GM12878 (cell line): ENCODE measurements at regions not wholly inside any gene's neighbourhood (a gene's known extent, or its start where the extent isn't known, plus 50 kb on each side); places are given as distances from the start of the nearest gene placed in this dataset.

Source experiments
- ATAC-seq: fragments of 200-7000 bp; cut with Tn5 transposase; 3 replicates; pipeline ENCODE4 v1.9.1; 2020; ENCODE audit warnings: mild to moderate bottlenecking, moderate library complexity
- BruUV-seq: library from RNA; stranded (reverse); fragments of 400-500 nt; replicated peaks from 2 replicates; lab custom pipeline; 2021; lab: Mats Ljungman, UMichigan
- CTCF ChIA-PET: fragments of 300-600 bp; sonication (Branson Sonifier 250); formaldehyde crosslinking; extraction: SDS; loops from one replicate; lab custom pipeline; 2021; ENCODE audit warnings: inconsistent platforms; lab: Yijun Ruan, JAX
- POLR2A ChIA-PET: fragments of 350-600 bp; formaldehyde crosslinking; extraction: SDS; loops from one replicate; lab custom pipeline; 2021; ENCODE audit warnings: inconsistent platforms; lab: Charles Lee
- RAD21 ChIA-PET: fragments of 300-600 bp; sonication (Branson Sonifier 250); formaldehyde crosslinking; loops from one replicate; lab custom pipeline; 2023; ENCODE audit warnings: antibody characterized with exemption; ENCODE audit not compliant: unreplicated experiment; lab: Charles Lee
- SMC1A ChIA-PET: fragments of 300-600 bp; sonication (Branson Sonifier 250); formaldehyde crosslinking; loops from one replicate; lab custom pipeline; 2023; ENCODE audit not compliant: unreplicated experiment, uncharacterized antibody; lab: Charles Lee
- DNase-seq: peaks from one replicate; pipeline ENCODE4 v3.0.0-alpha.2; 2011; ENCODE audit warnings: low read depth, low spot score
- FAIRE-seq: peaks from 3 replicates; lab custom pipeline; 2011; peaks lifted over from hg19 to GRCh38; lab: Jason Lieb, UNC
- H2AFZ ChIP-seq: 2 replicates; pipeline ENCODE4 v1.6.0; 2011; ENCODE audit warnings: low read depth, low read length, control low read depth; ENCODE audit not compliant: control insufficient read depth
- H3K27ac ChIP-seq: 2 replicates; pipeline ENCODE4 v1.5.1; 2011; ENCODE audit warnings: control low read depth; ENCODE audit not compliant: control insufficient read depth, insufficient read depth
- H3K27me3 ChIP-seq, 2 experiments: replicated peaks in 1 of 2; 2 replicates each; pipeline versions ENCODE4 v1.6.0 to v1.6.1; 2011; ENCODE audit warnings: low read length in 1 of 2; ENCODE audit not compliant: control insufficient read depth in 2 of 2, insufficient read depth in 2 of 2
- H3K36me3 ChIP-seq, 2 experiments: 2 replicates each; pipeline ENCODE4 v1.5.1; 2011; ENCODE audit warnings: low read length in 1 of 2; ENCODE audit not compliant: control insufficient read depth in 2 of 2, insufficient read depth in 2 of 2
- H3K4me1 ChIP-seq: 2 replicates; pipeline ENCODE4 v1.6.1; 2011; ENCODE audit warnings: mild to moderate bottlenecking, low read length, moderate library complexity, mixed read lengths; ENCODE audit not compliant: control insufficient read depth, insufficient read depth
- H3K4me2 ChIP-seq: 2 replicates; pipeline ENCODE4 v1.6.0; 2011; ENCODE audit warnings: control low read depth; ENCODE audit not compliant: control insufficient read depth, insufficient read depth
- H3K4me3 ChIP-seq: fragments of 200-600 bp; sonication (generic); 2 replicates; pipeline ENCODE4 v1.5.1; 2016
- H3K79me2 ChIP-seq: 2 replicates; pipeline ENCODE4 v1.6.0; 2011; ENCODE audit warnings: low read length; ENCODE audit not compliant: control insufficient read depth, insufficient read depth
- H3K9ac ChIP-seq: 2 replicates; pipeline ENCODE4 v1.8.0; 2011; ENCODE audit warnings: low read length, control low read depth, mixed read lengths; ENCODE audit not compliant: control insufficient read depth, insufficient read depth
- H3K9me3 ChIP-seq: replicated peaks from 3 replicates; pipeline ENCODE4 v1.5.1; 2011; ENCODE audit warnings: mild to moderate bottlenecking, low read length; ENCODE audit not compliant: control insufficient read depth, insufficient read depth
- H4K20me1 ChIP-seq: 2 replicates; pipeline ENCODE4 v1.6.0; 2011; ENCODE audit not compliant: control insufficient read depth, insufficient read depth
- IKZF1 ChIP-seq: fragments of 450-650 bp; conservative IDR thresholded peaks from 2 replicates; pipeline ENCODE4 v1.6.1; 2017; ENCODE audit warnings: antibody characterized with exemption, mild to moderate bottlenecking
- MLLT1 ChIP-seq: fragments of 450-650 bp; IDR thresholded peaks from 2 replicates; pipeline ENCODE4 v1.6.1; 2016; ENCODE audit warnings: mild to moderate bottlenecking
- NR2C1 ChIP-seq: fragments of 450-650 bp; IDR thresholded peaks from 2 replicates; pipeline ENCODE4 v1.6.1; 2017; ENCODE audit warnings: antibody characterized with exemption, mild to moderate bottlenecking, moderate library complexity
- SMARCA5 ChIP-seq: fragments of 450-650 bp; IDR thresholded peaks from 2 replicates; pipeline ENCODE4 v1.6.1; 2017; ENCODE audit warnings: mild to moderate bottlenecking
- TBL1XR1 ChIP-seq: IDR thresholded peaks from 2 replicates; pipeline ENCODE4 v1.6.1; 2012; ENCODE audit warnings: low read depth, low read length, improper control_type of control experiment
- ZNF217 ChIP-seq: fragments of 450-650 bp; IDR thresholded peaks from 2 replicates; pipeline ENCODE4 v1.6.1; 2017; ENCODE audit warnings: antibody characterized with exemption, mild to moderate bottlenecking
- WGBS: methylation state at CpG from one replicate; pipeline ENCODE4 v1.1.6; 2016; ENCODE audit warnings: low lambda C conversion rate; ENCODE audit not compliant: insufficient replicate concordance, insufficient coverage; ENCODE audit errors: missing lambda C conversion rate; 5-methylcytosine and 5-hydroxymethylcytosine counted together
- in situ Hi-C: fragments of 300-500 bp; cut with MboI; formaldehyde crosslinking; loops from 9 replicates; pipeline ENCODE4 v1.14.3; 2018; ENCODE audit warnings: mixed read lengths
- intact Hi-C: fragments of 100-400 bp; cut with micrococcal nuclease; formaldehyde crosslinking; loops from one replicate; pipeline ENCODE4 v1.14.2; 2022; ENCODE audit not compliant: unreplicated experiment
- TF ChIP-seq, protein P1 (sequence below): fragments of 450-650 bp; IDR thresholded peaks from 2 replicates; pipeline ENCODE4 v1.6.1; 2016; ENCODE audit warnings: mild to moderate bottlenecking, moderate library complexity, borderline replicate concordance

- no peak for TF ChIP-seq NR2C1
Observed at GRCh38 chr10:7480742-7481367, 70.0 kb upstream of the SFMBT2 start (continued).

DNA sequence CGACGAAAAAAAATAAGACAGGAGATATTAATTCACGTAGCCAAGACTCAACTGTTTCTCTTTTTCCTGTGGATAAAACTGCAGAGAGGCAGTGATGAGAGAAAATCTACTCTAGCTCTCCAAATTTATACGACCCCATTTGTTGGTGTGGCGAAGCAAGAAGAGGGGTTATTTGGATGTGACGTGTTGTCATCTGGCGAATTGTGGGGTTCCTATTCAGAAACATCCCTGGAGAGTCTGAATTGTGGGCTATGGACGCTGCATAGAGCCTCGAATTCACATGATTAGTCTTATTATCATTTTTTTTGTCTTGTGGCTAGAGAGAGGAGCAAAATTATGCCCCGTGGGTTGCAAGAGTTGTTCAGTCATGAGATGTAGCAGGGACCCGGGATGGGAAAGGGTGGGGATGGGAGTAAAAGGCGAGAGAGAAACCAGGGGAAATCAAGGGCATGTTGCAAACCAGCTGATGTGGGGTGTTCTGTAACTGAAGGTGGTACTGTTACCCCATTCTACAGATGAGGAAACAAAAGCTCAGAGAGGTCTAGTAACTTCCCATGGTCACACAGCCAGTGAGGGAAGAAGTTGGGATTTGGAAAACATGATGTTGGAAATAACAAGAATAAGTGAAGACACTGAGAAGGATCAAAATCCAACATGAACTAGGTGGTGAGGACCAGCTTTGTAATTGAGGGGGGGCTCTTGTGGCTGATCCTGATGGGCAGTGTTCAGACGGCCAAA is 69.2 kb upstream of the SFMBT2 start:
- Histone ChIP-seq H3K79me2 (no peaks in the 10 kb centered on the region), H3K27ac (peak overlapping the region; percentile 79), H3K9ac (peak overlapping the region; percentile 0; the same call in 1 of the 2 replicates), H3K4me2 (peak overlapping the region; percentile 51), H4K20me1 (no peaks in the 10 kb centered on the region), H3K9me3 (peaks cover 7% of the 10 kb centered on the region; the same call in 2 of the 3 replicates), H2AFZ (peak overlapping the region; percentile 51), H3K4me1 (peaks cover 71% of the 10 kb centered on the region), H3K27me3 (no peaks in the 10 kb centered on the region), H3K36me3 (no peaks in the 10 kb centered on the region), H3K4me3 (peak overlapping the region; percentile 30; the same call in 1 of the 2 replicates)
- intact Hi-C loops: loop anchor here (10.0 kb wide), 1 partner anchor 1205 kb away; no protein-coding TSS in a partner anchor
- TF ChIP-seq ZNF217 (peak; percentile 57; the same call in 1 of the 2 replicates), IKZF1 (0 out of 2 replicates have a peak, but pooled peaks have one; percentile 3), MLLT1 (0 out of 2 replicates have a peak, but pooled peaks have one; percentile 9), TBL1XR1 (no peak), SMARCA5 (peak; percentile 76; the same call in 1 of the 2 replicates)
- TF ChIP-seq, protein P1, sequence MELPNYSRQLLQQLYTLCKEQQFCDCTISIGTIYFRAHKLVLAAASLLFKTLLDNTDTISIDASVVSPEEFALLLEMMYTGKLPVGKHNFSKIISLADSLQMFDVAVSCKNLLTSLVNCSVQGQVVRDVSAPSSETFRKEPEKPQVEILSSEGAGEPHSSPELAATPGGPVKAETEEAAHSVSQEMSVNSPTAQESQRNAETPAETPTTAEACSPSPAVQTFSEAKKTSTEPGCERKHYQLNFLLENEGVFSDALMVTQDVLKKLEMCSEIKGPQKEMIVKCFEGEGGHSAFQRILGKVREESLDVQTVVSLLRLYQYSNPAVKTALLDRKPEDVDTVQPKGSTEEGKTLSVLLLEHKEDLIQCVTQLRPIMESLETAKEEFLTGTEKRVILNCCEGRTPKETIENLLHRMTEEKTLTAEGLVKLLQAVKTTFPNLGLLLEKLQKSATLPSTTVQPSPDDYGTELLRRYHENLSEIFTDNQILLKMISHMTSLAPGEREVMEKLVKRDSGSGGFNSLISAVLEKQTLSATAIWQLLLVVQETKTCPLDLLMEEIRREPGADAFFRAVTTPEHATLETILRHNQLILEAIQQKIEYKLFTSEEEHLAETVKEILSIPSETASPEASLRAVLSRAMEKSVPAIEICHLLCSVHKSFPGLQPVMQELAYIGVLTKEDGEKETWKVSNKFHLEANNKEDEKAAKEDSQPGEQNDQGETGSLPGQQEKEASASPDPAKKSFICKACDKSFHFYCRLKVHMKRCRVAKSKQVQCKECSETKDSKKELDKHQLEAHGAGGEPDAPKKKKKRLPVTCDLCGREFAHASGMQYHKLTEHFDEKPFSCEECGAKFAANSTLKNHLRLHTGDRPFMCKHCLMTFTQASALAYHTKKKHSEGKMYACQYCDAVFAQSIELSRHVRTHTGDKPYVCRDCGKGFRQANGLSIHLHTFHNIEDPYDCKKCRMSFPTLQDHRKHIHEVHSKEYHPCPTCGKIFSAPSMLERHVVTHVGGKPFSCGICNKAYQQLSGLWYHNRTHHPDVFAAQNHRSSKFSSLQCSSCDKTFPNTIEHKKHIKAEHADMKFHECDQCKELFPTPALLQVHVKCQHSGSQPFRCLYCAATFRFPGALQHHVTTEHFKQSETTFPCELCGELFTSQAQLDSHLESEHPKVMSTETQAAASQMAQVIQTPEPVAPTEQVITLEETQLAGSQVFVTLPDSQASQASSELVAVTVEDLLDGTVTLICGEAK: 0 out of 2 replicates have a peak, but pooled peaks have one; percentile 8
- ChIA-PET CTCF (interaction anchor here (1.0 to 3.7 kb wide), 5 partner anchors 12 to 60 kb away, joined by 3 to 14 read pairs (median 3); no protein-coding TSS in a partner anchor), SMC1A (interaction anchor here (1.2 to 4.1 kb wide), 10 partner anchors 8 to 70 kb away, joined by 3 to 29 read pairs (median 4); partner anchors contain the start of gene SFMBT2), POLR2A (interaction anchor here (1.1 kb wide), 1 partner anchor 10 kb away, joined by 5 read pairs; no protein-coding TSS in a partner anchor), RAD21 (interaction anchor here (1.1 to 1.4 kb wide), 4 partner anchors 9 to 70 kb away, joined by 3 to 4 read pairs (median 4); no protein-coding TSS in a partner anchor)
- DNase-seq (no peak), ATAC-seq (no peak), FAIRE-seq (no peak)
- no TSS peak for BruUV-seq
- in situ Hi-C loops: no loop called here
- 86% methylated on average over 13 of the region's 13 CpGs for WGBS
